ENCODE measurements at regions not wholly inside any gene's neighbourhood (a gene's known extent, or its start where the extent isn't known, plus 50 kb on each side); places are given as distances from the start of the nearest gene placed in this dataset.

DNA sequence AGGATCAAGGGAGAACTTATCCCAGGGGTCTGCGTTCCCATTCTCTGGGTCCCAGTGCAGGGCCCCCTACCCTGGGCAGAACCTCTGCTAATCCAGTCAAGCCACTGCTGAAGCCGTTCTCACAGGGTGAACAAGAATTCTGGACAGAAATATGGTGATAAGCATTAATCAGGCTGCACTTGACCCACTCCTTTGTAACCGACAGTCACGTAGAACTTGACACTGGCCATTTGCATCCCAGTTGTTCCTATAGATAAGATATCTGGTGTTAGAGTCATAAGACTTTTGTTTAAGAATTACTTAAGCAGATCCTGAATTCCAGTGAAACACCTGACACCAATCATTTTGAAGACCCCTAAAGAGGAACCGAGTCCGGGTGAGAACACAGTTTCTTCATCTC lies 107.5 kb upstream of the THY1 start:
- TF ChIP-seq, protein P1, sequence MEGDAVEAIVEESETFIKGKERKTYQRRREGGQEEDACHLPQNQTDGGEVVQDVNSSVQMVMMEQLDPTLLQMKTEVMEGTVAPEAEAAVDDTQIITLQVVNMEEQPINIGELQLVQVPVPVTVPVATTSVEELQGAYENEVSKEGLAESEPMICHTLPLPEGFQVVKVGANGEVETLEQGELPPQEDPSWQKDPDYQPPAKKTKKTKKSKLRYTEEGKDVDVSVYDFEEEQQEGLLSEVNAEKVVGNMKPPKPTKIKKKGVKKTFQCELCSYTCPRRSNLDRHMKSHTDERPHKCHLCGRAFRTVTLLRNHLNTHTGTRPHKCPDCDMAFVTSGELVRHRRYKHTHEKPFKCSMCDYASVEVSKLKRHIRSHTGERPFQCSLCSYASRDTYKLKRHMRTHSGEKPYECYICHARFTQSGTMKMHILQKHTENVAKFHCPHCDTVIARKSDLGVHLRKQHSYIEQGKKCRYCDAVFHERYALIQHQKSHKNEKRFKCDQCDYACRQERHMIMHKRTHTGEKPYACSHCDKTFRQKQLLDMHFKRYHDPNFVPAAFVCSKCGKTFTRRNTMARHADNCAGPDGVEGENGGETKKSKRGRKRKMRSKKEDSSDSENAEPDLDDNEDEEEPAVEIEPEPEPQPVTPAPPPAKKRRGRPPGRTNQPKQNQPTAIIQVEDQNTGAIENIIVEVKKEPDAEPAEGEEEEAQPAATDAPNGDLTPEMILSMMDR (conservative IDR thresholded peaks at IDR 0.05; ENCODE audit: low read length), result no peak
- no peak for TF ChIP-seq EZH2phosphoT487 (IDR thresholded peaks at IDR 0.05; ENCODE audit: borderline replicate concordance, low read depth, low read length)

All from OCI-LY7 (cell line).